Islet of Langerhans (tissue), 1 donor: ENCODE measurements at regions not wholly inside any gene's neighbourhood (a gene's known extent, or its start where the extent isn't known, plus 50 kb on each side); places are given as distances from the start of the nearest gene placed in this dataset.
A peak's percentile ranks its signal among the peaks of the same experiment; 100 is the strongest.
"Not testable (repeated sequence)": the region's sequence is repeated elsewhere in the genome, so short reads cannot be mapped to it uniquely, and the experiment has no call there.

Experiments used
- FAIRE-seq: peaks from one replicate; lab custom pipeline; 2011; peaks lifted over from hg19 to GRCh38; lab: Jason Lieb, UNC

DNA sequence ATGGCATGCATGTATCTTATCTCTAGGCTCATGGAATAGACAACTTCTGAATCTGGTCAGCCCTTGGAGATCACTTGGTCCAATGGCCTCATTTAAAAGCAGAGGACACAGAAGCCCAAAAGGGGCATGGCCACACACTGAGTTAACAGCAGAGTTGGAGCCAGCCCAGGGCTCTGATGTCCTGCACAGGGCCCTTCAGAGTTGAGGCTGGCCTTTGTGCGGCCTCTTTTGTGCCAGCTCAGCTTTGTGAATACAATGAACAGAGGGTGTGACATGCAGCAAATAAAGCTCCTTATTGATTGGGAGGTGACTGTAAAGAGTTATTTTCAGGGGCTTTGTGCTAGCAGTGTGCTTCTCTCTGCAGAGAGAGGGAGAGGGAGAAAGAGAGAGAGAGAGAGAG is 150.1 kb upstream of the STK32A start:
- no peak for FAIRE-seq

GRCh38 chr5:147085409-147085808 is 149.4 kb upstream of the STK32A start:
- FAIRE-seq = no peak

DNA sequence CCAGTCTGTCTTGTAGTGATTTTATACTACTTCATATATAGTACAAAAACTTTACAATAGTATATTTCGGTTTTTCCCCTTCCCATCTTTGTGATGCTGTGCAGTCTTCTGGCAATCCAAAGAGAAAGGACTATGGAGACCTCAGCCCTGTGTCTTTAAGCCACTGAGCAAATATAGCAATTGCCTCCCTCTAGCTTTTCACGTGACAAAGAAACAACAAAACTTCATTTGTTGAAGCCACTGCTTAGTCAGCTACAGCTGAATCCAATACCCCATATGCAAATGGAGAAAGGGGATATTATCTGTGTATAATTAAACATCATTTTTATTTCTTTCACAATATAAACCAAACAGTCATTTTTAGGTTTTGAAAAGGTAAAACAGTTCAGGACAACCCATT is 142.8 kb upstream of the STK32A start:
- no peak for FAIRE-seq

DNA sequence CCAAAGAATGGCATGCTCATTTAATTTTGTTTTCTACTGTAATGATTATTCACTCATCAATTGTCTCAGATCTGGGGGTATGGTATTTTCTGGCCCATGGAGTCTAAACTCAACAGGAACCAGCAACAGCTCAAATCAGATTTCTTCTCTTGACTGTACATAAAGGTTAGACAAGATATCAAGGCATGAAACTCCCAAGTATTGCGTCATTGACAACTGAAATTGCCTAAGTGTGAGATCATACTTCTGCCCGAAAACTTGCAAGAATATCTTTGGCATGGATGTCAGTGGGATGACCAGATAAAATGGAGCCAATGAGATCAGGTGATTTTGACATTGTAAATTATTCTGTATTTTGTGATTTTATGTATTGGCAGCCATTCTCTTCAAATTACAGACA is 141.7 kb upstream of the STK32A start:
- FAIRE-seq = no peak

DNA sequence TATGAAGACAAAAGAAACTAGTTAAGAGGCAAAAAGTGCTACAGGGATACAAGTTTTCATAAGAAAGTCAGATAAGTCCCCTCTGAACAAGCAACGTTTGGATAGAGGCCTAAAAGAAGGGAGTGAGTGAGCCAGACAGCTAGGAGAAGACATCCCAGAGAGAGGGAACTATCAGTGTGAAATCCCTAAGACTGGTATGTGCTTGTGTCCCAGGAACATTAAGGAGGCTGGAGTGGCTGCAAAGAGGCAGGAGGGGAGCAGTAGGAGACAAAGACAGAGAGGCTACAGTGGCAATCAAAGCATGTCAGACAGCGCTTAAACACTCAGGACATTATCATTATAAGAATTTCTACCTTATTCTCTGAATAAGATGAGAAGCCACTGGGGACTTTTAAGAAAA is 139.1 kb upstream of the STK32A start:
- no peak for FAIRE-seq

DNA sequence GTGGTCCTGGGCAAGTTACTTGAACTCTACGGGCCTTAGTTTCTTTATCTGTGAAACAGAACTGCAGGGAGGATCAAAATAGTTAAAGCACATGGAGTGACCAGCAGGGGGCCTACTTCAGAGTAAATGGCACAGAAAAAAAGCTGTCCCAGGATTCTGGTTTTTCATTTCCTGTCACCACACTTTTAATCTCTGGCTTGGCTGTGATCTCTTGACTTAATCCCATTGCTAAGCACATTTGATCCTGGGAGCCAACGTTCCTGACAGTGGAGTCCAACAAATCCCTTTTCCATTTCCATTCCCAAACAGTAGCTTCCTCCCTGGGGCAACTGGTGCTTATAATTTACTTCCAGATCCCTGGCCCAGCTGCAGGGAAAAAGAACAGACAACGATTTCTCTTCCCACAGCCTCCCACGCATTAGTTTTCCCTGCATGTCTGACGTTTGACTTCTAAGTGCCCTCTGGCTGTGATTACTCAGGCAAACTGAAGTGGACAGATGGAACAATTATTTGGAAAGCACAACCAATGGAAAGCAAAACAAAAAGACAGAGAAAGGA is 136.5 kb upstream of the STK32A start:
- peak; percentile 49 for FAIRE-seq

DNA sequence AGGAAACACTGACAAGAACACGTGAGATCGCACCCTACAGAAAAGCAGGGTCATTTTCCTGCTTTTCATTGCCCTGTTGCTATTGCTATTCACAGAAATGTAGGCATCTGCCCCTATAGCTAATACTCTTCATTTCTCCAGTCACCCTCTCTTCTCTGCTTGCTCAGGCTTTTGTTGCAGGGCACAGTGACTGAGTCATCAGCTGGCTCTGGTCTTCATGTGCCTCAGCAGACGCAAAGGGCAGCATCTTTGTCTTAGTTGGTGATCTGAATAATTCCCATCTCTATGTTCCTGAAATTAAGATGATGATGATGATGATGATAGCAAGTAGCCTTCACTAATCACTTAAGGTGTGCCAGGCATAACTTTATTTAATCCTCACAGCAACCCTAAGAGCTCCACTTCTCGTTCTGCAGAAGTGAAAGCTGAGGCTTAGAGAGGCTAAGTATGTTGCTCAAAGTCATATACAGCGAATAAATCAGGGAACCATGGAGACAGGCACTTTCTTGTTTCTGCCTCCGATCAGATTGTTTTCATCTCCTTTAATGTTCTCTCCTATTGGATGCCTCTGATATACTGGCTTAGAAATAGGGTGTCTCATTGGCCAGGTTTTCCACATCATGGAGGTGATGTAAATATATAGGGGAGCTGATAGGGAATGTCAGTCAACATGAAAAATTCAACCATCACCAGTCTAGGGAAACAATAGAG is 133.0 kb upstream of the STK32A start:
- no peak for FAIRE-seq

DNA sequence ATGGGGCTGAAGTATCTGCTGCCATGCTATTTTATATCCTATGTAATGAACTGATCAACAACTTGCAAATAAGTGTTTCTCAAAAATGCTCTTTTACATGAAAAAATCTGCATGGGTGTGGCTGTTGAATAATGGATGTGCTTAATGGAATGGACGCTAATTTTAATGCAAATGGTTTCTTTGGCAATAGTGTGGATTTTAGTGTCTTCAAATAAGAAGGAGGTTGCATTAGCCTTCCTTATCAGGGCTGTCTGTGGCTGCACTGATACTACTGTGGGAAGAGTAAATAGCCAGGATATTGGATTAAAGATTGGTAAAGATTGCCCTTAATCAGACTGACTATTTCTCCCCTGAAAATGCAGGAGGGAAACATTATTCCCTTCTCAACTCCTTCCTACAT is 121.9 kb upstream of the STK32A start:
- FAIRE-seq = no peak

DNA sequence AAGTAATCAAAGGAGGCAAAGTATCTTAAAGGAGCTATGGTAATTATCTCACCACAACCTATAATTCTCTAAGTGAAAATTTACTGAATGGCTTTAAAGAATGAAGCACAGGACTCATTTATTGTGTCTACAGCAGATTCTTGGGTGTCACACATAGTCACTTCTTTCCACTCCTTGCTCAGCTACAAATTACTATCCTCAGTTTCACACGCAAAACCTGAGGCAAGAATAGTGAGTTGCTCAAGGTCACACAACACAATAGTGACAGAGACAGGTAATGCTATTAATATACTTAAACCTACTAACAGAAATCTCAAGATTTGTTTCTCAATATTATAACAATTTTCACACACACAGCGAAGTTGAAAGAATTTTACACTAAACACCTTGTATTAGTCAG is 120.9 kb upstream of the STK32A start:
- FAIRE-seq = no peak

GRCh38 chr5:147139759-147140158 is 95.1 kb upstream of the STK32A start:
- FAIRE-seq = not testable (repeated sequence)

DNA sequence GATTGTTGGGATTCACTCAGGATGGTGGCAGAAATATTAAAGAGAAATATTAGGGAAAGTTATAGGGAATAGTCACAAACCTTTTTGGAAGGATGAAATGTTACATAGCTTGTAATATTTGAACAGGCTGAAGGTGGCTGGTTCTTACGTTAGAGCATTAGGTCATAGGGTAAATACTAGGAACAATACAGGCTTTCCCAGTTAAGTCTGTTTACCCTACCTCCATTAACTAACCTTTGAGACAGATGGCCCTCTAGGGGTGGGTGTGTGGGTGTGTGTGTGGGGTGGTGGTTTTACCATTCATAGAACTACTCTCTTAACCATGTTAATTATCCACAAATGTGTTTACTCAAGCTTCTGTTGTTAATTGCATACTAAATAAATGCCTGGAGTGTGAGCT is 94.3 kb upstream of the STK32A start:
- no peak for FAIRE-seq

DNA sequence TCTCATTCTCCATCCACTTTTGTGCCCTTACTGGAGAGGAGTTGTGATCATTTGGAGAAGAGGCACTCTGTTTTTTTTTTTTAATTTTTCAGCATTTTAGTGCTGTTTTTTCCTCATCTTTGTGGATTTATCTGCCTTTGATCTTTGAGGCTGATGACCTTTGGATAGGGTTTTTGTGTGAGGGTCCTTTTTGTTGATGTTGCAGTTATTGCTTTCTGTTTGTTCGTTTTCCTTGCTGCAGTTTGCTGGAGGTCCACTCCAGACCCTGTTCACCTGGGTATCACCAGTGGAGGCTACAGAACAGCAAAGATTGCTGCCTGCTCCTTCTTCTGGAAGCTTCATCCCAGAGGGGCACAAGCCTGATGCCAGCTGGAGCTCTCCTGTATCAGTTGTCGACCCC is 93.2 kb upstream of the STK32A start:
- FAIRE-seq = not testable (repeated sequence)

- FAIRE-seq = no peak
Measured at GRCh38 chr5:147143215-147143614, 91.6 kb upstream of the STK32A start.

DNA sequence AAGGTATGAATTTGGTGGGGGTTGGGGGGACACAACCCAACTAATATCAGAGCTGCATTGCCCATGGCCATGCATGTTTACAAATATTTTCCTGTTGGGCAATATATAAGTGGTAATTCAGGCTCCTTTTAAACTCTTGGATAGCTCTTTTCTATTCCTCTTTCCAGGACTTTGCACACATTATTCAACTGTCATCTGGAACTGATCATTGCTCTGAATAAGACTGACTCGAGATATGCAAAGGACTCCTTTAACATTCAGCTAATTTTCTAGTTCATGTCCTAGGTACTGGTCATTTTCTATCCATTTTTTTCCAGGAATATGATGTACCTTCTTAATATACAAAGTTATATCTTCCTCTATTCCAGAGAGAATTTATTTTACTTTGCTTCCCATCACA is 89.5 kb upstream of the STK32A start:
- no peak for FAIRE-seq

DNA sequence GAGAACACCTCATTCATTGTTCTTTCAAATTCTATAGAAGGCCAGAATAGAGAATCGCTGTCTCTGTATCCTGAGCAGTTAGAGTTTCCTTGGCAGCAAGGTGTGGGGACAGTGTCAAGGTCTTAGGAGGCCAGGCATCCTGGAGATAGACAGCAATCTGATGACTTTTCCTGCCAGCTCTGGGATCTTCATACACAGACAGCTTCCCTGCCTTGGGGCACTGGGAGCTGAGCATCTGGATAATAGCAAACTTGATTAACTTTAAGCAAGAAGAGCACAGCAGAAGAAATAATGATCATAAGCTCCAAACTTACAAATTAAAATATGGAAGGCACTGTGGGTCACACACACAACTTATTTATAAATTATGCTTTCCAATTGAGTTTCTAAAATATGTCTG is 86.1 kb upstream of the STK32A start:
- no peak for FAIRE-seq

- no peak for FAIRE-seq
Measured at GRCh38 chr5:147152086-147152485, 82.7 kb upstream of the STK32A start.

- no peak for FAIRE-seq
Measured at GRCh38 chr5:147154809-147155208, 80.0 kb upstream of the STK32A start.

- FAIRE-seq = no peak
Measured at GRCh38 chr5:147156012-147156411, 78.8 kb upstream of the STK32A start.

- no peak for FAIRE-seq
Measured at GRCh38 chr5:147160902-147161700, 73.7 kb upstream of the STK32A start.

DNA sequence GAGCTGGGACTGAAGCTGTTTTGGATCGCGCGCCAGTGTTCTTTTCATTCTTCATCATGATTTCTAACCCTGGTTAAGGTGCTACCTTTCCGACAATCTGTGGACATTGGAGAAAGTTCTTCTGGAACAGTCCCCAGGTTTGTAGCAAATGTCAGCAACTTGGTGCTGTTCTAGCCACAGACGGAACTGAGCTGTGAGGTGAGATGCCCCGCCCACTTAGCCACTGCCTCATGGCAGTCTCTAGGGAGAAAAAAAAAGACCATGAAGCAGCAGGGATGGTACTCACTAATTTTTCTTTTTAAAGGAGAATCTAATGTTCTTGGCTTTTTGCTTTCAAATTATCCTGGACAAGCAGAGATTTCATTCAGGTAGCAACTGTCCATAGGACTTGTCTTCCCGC is 72.1 kb upstream of the STK32A start:
- no peak for FAIRE-seq

DNA sequence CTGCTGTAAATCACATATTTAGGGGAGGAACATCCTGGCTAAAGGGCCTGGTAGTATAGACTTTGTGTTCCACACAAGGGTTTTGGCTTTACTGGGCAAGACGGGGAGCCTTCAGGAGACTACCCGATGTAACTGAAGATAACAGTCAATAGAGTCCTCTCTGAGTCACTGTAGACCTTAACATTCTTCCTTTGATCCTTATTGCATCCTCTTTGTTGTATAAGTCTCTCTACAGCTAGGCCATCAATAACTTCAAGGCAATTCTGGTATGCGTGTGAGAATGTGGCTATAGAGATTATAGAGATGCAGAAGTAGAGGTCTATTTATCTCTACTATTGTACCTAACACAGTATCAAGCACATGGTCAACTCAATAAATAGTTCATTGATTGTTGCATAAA is 67.3 kb upstream of the STK32A start:
- no peak for FAIRE-seq

- FAIRE-seq = no peak
Measured at GRCh38 chr5:147168578-147169327, 66.1 kb upstream of the STK32A start.

GRCh38 chr5:147169399-147169798 is 65.4 kb upstream of the STK32A start:
- FAIRE-seq = peak; percentile 99
